NCI-H2081 treated with DMSO at 0.1 percent for 48 hours (cell line): ENCODE measurements at regions not wholly inside any gene's neighbourhood (a gene's known extent, or its start where the extent isn't known, plus 50 kb on each side); places are given as distances from the start of the nearest gene placed in this dataset.

Experiments
- DNase-seq: peaks from one replicate; lab custom pipeline; 2025; lab: John Stamatoyannopoulos, UW

GRCh38 chr6:10248378-10248843 is 166.5 kb downstream of the TFAP2A start:
- DNase-seq = no peak

GRCh38 chr6:10237298-10238038 is 177.4 kb downstream of the TFAP2A start:
- DNase-seq = no peak

GRCh38 chr6:10235344-10235743 is 179.5 kb downstream of the TFAP2A start:
- no peak for DNase-seq

GRCh38 chr6:10230531-10230930 is 184.3 kb downstream of the TFAP2A start:
- no peak for DNase-seq

- no peak for DNase-seq
Observed at GRCh38 chr6:10223841-10224240, 191.0 kb downstream of the TFAP2A start.

GRCh38 chr6:10221178-10221577 is 193.7 kb downstream of the TFAP2A start:
- no peak for DNase-seq

- DNase-seq = no peak
Observed at GRCh38 chr6:10219510-10219909, 195.4 kb downstream of the TFAP2A start.

- no peak for DNase-seq
Observed at GRCh38 chr6:10217111-10217510, 197.8 kb downstream of the TFAP2A start.

GRCh38 chr6:10215326-10216110 is 199.4 kb downstream of the TFAP2A start:
- no peak for DNase-seq

- no peak for DNase-seq
Observed at GRCh38 chr6:10210052-10210451, 204.8 kb downstream of the TFAP2A start.

- DNase-seq = no peak
Observed at GRCh38 chr6:10205892-10206291, 209.0 kb downstream of the TFAP2A start.

GRCh38 chr6:10205120-10205519 is 209.8 kb downstream of the TFAP2A start:
- DNase-seq = peak; percentile 30

- no peak for DNase-seq
Observed at GRCh38 chr6:10203651-10204050, 211.2 kb downstream of the TFAP2A start.

GRCh38 chr6:10202581-10202980 is 212.3 kb downstream of the TFAP2A start:
- no peak for DNase-seq

GRCh38 chr6:10201606-10202510 is 213.0 kb downstream of the TFAP2A start:
- no peak for DNase-seq

- no peak for DNase-seq
Observed at GRCh38 chr6:10196090-10196489, 218.8 kb downstream of the TFAP2A start.

GRCh38 chr6:10194816-10195672 is 219.8 kb downstream of the TFAP2A start:
- DNase-seq = no peak

GRCh38 chr6:10193321-10193720 is 221.6 kb downstream of the TFAP2A start:
- DNase-seq = no peak

GRCh38 chr6:10190042-10190441 is 224.8 kb downstream of the TFAP2A start:
- no peak for DNase-seq

- no peak for DNase-seq
Observed at GRCh38 chr6:10184371-10185227, 230.3 kb downstream of the TFAP2A start.
